B cell (primary cell): ENCODE measurements at regions not wholly inside any gene's neighbourhood (a gene's known extent, or its start where the extent isn't known, plus 50 kb on each side); places are given as distances from the start of the nearest gene placed in this dataset.

Experiments
- ATAC-seq: fragments of 200-7000 bp; cut with Tn5 transposase; one replicate; pipeline ENCODE4 v1.10.0; 2021; ENCODE audit warnings: low read depth, mild to moderate bottlenecking, moderate number of reproducible peaks, moderate library complexity
- CTCF ChIA-PET: fragments of 350-600 bp; sonication (Branson Sonifier 250); formaldehyde crosslinking; loops from one replicate; lab custom pipeline; 2021; ENCODE audit warnings: antibody characterized with exemption, inconsistent platforms; lab: Charles Lee
- POLR2A ChIA-PET: fragments of 350-600 bp; sonication (Branson Sonifier 250); formaldehyde crosslinking; loops from one replicate; lab custom pipeline; 2021; ENCODE audit warnings: antibody characterized with exemption; lab: Charles Lee
- DNase-seq: peaks from one replicate; pipeline ENCODE4 v3.0.0; 2013
- H2AFZ ChIP-seq: 2 replicates; pipeline ENCODE4 v1.6.1; 2012; ENCODE audit warnings: mild to moderate bottlenecking, low read depth, low read length; ENCODE audit not compliant: insufficient read depth, poor library complexity, severe bottlenecking
- H3K27ac ChIP-seq, 2 donors: 1 replicate in 1 of 2; 2 replicates in 1 of 2; pipeline ENCODE4 v1.5.1; 2012 to 2013; ENCODE audit warnings: low read length in 2 of 2, mild to moderate bottlenecking in 2 of 2, moderate library complexity in 1 of 2
- H3K27me3 ChIP-seq, 4 experiments: fragments of 200-600 bp in 1 of 4; sonication (generic) in 1 of 4; replicated peaks in 1 of 4; 1 replicate in 2 of 4; 2 replicates in 2 of 4; pipeline versions ENCODE4 v1.6.1 to v1.7.0; 2013 to 2016; ENCODE audit warnings: low read length in 3 of 4, mild to moderate bottlenecking in 2 of 4, mixed read lengths in 1 of 4, moderate library complexity in 1 of 4; ENCODE audit not compliant: insufficient read depth in 4 of 4, control insufficient read depth in 3 of 4; ENCODE audit errors: control extremely low read depth in 1 of 4
- H3K36me3 ChIP-seq, 2 experiments: replicated peaks in 1 of 2; 1 replicate in 1 of 2; 2 replicates in 1 of 2; pipeline versions ENCODE4 v1.6.1 to v1.7.1; 2013; ENCODE audit warnings: low read length in 1 of 2; ENCODE audit not compliant: insufficient read depth in 2 of 2, control insufficient read depth in 1 of 2; ENCODE audit errors: control extremely low read depth in 1 of 2, extremely low read depth in 1 of 2
- H3K4me1 ChIP-seq, 2 donors: fragments of 200-600 bp in 1 of 2; sonication (generic) in 1 of 2; 1 replicate in 1 of 2; 2 replicates in 1 of 2; pipeline versions ENCODE4 v1.5.1 to v1.6.1; 2013 to 2017; ENCODE audit warnings: low read length in 2 of 2; ENCODE audit not compliant: control insufficient read depth in 2 of 2, insufficient read depth in 2 of 2
- H3K4me2 ChIP-seq: replicated peaks from 2 replicates; pipeline ENCODE3; 2012; ENCODE audit warnings: mild to moderate bottlenecking, low read depth, low read length; ENCODE audit not compliant: poor library complexity, severe bottlenecking
- H3K4me3 ChIP-seq, 5 experiments: fragments of 200-600 bp in 1 of 5; sonication (generic) in 1 of 5; 1 replicate in 3 of 5; 2 replicates in 2 of 5; pipeline versions ENCODE4 v1.5.1 to v1.7.0; 2011 to 2016; ENCODE audit warnings: low read length in 4 of 5, mild to moderate bottlenecking in 4 of 5, low read depth in 2 of 5, control low read depth in 1 of 5, moderate library complexity in 1 of 5; ENCODE audit not compliant: insufficient read depth in 1 of 5; ENCODE audit errors: control extremely low read depth in 1 of 5, extremely low read depth in 1 of 5
- H3K79me2 ChIP-seq: fragments of 200-600 bp; sonication (generic); one replicate; pipeline ENCODE4 v1.6.0; 2016; ENCODE audit warnings: low read length; ENCODE audit not compliant: control insufficient read depth, insufficient read depth
- H3K9ac ChIP-seq: fragments of 200-600 bp; sonication (generic); 2 replicates; pipeline ENCODE4 v1.6.1; 2017; ENCODE audit warnings: mild to moderate bottlenecking, low read length, moderate library complexity
- H3K9me3 ChIP-seq, 3 donors: one replicate each; pipeline versions ENCODE4 v1.6.1 to v1.7.1; 2013; ENCODE audit warnings: low read length in 2 of 3; ENCODE audit not compliant: control insufficient read depth in 2 of 3, insufficient read depth in 1 of 3; ENCODE audit errors: control extremely low read depth in 1 of 3
- H4K20me1 ChIP-seq: 2 replicates; pipeline ENCODE4 v1.6.0; 2012; ENCODE audit warnings: mild to moderate bottlenecking, low read length; ENCODE audit not compliant: insufficient read depth, control insufficient read depth, poor library complexity, severe bottlenecking
- H3K27ac Mint-ChIP-seq: one replicate; pipeline ENCODE4 v1.8.0; 2021; ENCODE audit warnings: mixed read lengths
- H3K27me3 Mint-ChIP-seq: one replicate; pipeline ENCODE4 v1.8.0; 2021; ENCODE audit warnings: mixed read lengths
- H3K4me1 Mint-ChIP-seq: one replicate; pipeline ENCODE4 v1.8.0; 2021; ENCODE audit warnings: mixed read lengths
- H3K4me3 Mint-ChIP-seq: one replicate; pipeline ENCODE4 v1.8.0; 2021; ENCODE audit warnings: mixed read lengths
- H3K9me3 Mint-ChIP-seq: one replicate; pipeline ENCODE4 v1.8.0; 2022; ENCODE audit warnings: mixed read lengths; ENCODE audit not compliant: insufficient read depth
- EZH2 ChIP-seq: IDR thresholded peaks from 2 replicates; pipeline ENCODE4 v1.6.1; 2012; ENCODE audit warnings: borderline replicate concordance, low read depth, mild to moderate bottlenecking, moderate library complexity, low read length; ENCODE audit not compliant: insufficient read depth, poor library complexity, severe bottlenecking
- WGBS: methylation state at CpG from one replicate; pipeline ENCODE4 v1.1.5; 2013; ENCODE audit warnings: missing lambda C conversion rate; ENCODE audit not compliant: insufficient coverage; 5-methylcytosine and 5-hydroxymethylcytosine counted together
- intact Hi-C: fragments of 100-400 bp; cut with micrococcal nuclease; formaldehyde crosslinking; loops from one replicate; pipeline ENCODE4 v1.10.0; 2022
- TF ChIP-seq, protein P1 (sequence below): fragments of 200-600 bp; IDR thresholded peaks from one replicate; pipeline ENCODE4 v1.8.0; 2022; ENCODE audit warnings: antibody characterized with exemption, mild to moderate bottlenecking

DNA sequence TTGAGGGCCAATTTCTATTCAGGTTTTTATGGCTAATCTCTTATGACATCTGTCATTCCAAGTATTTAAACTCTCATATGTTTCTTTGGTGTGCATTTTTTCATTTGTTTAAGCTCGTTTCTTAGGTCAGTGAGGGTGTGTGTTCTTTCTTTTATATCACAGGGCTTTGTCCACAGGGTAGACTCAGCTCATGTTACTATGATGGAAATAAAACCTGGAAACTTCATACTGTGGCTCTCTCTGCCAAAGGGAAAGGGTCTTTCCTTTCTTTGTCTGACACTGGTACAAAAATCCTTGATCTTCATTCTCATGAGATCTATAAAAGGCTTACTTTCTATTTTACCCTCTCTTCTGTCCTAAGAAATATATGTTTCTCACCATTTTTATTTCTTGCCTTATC, 129.6 kb upstream of the SP8 start:
- H3K9me3 Mint-ChIP-seq, result no peaks in the 10 kb centered on the region
- Histone ChIP-seq H3K36me3 (no peaks in the 10 kb centered on the region), H3K4me2 (no peak overlapping the region), H3K4me3 (no peak overlapping the region), H3K9ac (no peak overlapping the region), H2AFZ (no peak overlapping the region), H3K79me2 (no peaks in the 10 kb centered on the region), H3K27ac (no peak overlapping the region), H3K27me3 (no peaks in the 10 kb centered on the region), H3K4me1 (no peaks in the 10 kb centered on the region), H4K20me1 (no peaks in the 10 kb centered on the region), H3K9me3 (peaks cover 0 to 3% (median 0%) of the 10 kb centered on the region in 3 donors)
- no CpG with 5 or more reads among the region's 1 CpG for WGBS
- ATAC-seq, result no peak
- ChIA-PET CTCF (no interaction called here), POLR2A (no interaction called here)
- H3K4me3 Mint-ChIP-seq, result no peak overlapping the region
- H3K27me3 Mint-ChIP-seq, result no peaks in the 10 kb centered on the region
- no peak for TF ChIP-seq EZH2
- TF ChIP-seq, protein P1, sequence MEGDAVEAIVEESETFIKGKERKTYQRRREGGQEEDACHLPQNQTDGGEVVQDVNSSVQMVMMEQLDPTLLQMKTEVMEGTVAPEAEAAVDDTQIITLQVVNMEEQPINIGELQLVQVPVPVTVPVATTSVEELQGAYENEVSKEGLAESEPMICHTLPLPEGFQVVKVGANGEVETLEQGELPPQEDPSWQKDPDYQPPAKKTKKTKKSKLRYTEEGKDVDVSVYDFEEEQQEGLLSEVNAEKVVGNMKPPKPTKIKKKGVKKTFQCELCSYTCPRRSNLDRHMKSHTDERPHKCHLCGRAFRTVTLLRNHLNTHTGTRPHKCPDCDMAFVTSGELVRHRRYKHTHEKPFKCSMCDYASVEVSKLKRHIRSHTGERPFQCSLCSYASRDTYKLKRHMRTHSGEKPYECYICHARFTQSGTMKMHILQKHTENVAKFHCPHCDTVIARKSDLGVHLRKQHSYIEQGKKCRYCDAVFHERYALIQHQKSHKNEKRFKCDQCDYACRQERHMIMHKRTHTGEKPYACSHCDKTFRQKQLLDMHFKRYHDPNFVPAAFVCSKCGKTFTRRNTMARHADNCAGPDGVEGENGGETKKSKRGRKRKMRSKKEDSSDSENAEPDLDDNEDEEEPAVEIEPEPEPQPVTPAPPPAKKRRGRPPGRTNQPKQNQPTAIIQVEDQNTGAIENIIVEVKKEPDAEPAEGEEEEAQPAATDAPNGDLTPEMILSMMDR, result no peak
- intact Hi-C loops, result no loop called here
- no peaks in the 10 kb centered on the region for H3K4me1 Mint-ChIP-seq
- DNase-seq, result no peak
- H3K27ac Mint-ChIP-seq, result no peak overlapping the region

DNA sequence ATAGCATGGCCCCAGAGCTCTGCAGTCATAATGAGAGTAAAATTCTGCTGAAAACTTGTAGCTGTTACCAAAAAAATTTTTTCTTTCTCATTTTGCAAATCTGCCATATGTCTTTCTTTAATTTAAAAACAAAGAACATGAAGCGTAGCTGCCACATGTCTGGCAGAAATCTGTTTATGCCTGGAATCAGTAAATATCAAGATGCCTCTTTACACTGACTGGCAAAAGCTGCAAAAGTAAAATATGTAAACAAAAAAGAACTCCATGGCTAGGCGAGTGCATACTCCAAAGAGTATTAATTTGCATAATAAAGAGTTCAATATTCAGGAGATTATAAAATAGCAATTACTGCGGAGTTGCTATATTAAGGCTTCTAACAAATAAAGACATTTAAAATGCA, 130.9 kb upstream of the SP8 start:
- no CpG with 5 or more reads among the region's 3 CpGs for WGBS
- no peak for TF ChIP-seq EZH2
- TF ChIP-seq, protein P1, result no peak
- POLR2A ChIA-PET, result no interaction called here

More for the DNA sequence above, 130.9 kb upstream of the SP8 start:
- H3K27ac Mint-ChIP-seq, result no peak overlapping the region
- no peaks in the 10 kb centered on the region for H3K27me3 ChIP-seq
- H2AFZ ChIP-seq, result no peak overlapping the region
- H3K79me2 ChIP-seq, result no peaks in the 10 kb centered on the region
- no peaks in the 10 kb centered on the region for H3K9me3 ChIP-seq
- H3K4me3 ChIP-seq, result no peak overlapping the region
- H3K4me2 ChIP-seq, result no peak overlapping the region
- H3K27me3 Mint-ChIP-seq, result no peaks in the 10 kb centered on the region
- ATAC-seq (no peak), DNase-seq (no peak)
- no peak overlapping the region for H3K4me3 Mint-ChIP-seq
- H3K27ac ChIP-seq, result no peak overlapping the region
- no peaks in the 10 kb centered on the region for H3K9me3 Mint-ChIP-seq
- no peaks in the 10 kb centered on the region for H3K4me1 ChIP-seq
- H3K4me1 Mint-ChIP-seq, result no peaks in the 10 kb centered on the region
- no peaks in the 10 kb centered on the region for H3K36me3 ChIP-seq
- H3K9ac ChIP-seq, result no peak overlapping the region
- H4K20me1 ChIP-seq, result no peaks in the 10 kb centered on the region
- intact Hi-C loops, result no loop called here
- CTCF ChIA-PET, result no interaction called here
